Choroid plexus epithelial cell (primary cell): ENCODE measurements at regions not wholly inside any gene's neighbourhood (a gene's known extent, or its start where the extent isn't known, plus 50 kb on each side); places are given as distances from the start of the nearest gene placed in this dataset.

Source experiments
- DNase-seq: peaks from one replicate; pipeline ENCODE4 v3.0.0-alpha.2; 2010; ENCODE audit warnings: low read depth
- H3K4me3 ChIP-seq: 2 replicates; pipeline ENCODE4 v1.5.1; 2011; ENCODE audit warnings: low read depth, mild to moderate bottlenecking, control low read depth, low read length, moderate library complexity
- CTCF ChIP-seq: conservative IDR thresholded peaks from 2 replicates; pipeline ENCODE4 v1.5.1; 2011; ENCODE audit warnings: low read depth, mild to moderate bottlenecking, control low read depth, inconsistent platforms, low read length, moderate library complexity

- H3K4me3 ChIP-seq = no peak overlapping the region
- TF ChIP-seq CTCF = no peak
- peak; percentile 49 for DNase-seq
Measured at GRCh38 chr11:38274031-38274430, 1676.0 kb upstream of the RAG2 start.

- TF ChIP-seq CTCF = no peak
- DNase-seq = no peak
- H3K4me3 ChIP-seq = no peak overlapping the region
Measured at GRCh38 chr11:38272376-38272775, 1674.3 kb upstream of the RAG2 start.

GRCh38 chr11:38266691-38267090 lies 1668.7 kb upstream of the RAG2 start:
- no peak for TF ChIP-seq CTCF
- DNase-seq = no peak
- H3K4me3 ChIP-seq = no peak overlapping the region

GRCh38 chr11:38256436-38256835 lies 1658.4 kb upstream of the RAG2 start:
- no peak overlapping the region for H3K4me3 ChIP-seq
- DNase-seq = no peak
- no peak for TF ChIP-seq CTCF

- H3K4me3 ChIP-seq = no peak overlapping the region
- no peak for DNase-seq
- TF ChIP-seq CTCF = no peak
Measured at GRCh38 chr11:38254913-38255312, 1656.9 kb upstream of the RAG2 start.

GRCh38 chr11:38252620-38253019 lies 1654.6 kb upstream of the RAG2 start:
- H3K4me3 ChIP-seq = no peak overlapping the region
- TF ChIP-seq CTCF = no peak
- peak; percentile 57 for DNase-seq

- TF ChIP-seq CTCF = no peak
- DNase-seq = no peak
- no peak overlapping the region for H3K4me3 ChIP-seq
Measured at GRCh38 chr11:38246451-38246850, 1648.4 kb upstream of the RAG2 start.
